Lower lobe of right lung (tissue), 2 donors: ENCODE measurements at regions not wholly inside any gene's neighbourhood (a gene's known extent, or its start where the extent isn't known, plus 50 kb on each side); places are given as distances from the start of the nearest gene placed in this dataset.

Source experiments
- ATAC-seq, 2 donors: fragments of 200-7000 bp; cut with Tn5 transposase; one replicate each; pipeline ENCODE4 v1.9.1; 2020 to 2022; ENCODE audit warnings: mild to moderate bottlenecking in 2 of 2, moderate library complexity in 2 of 2
- DNase-seq: peaks from one replicate; pipeline ENCODE4 v3.0.0-alpha.2; 2020
- H3K27ac ChIP-seq: fragments of 200-600 bp; one replicate; pipeline ENCODE4 v1.8.0; 2022
- H3K27me3 ChIP-seq: fragments of 200-600 bp; one replicate; pipeline ENCODE4 v1.8.0; 2022; ENCODE audit warnings: low read depth
- H3K36me3 ChIP-seq: fragments of 200-600 bp; one replicate; pipeline ENCODE4 v1.8.0; 2022; ENCODE audit warnings: mild to moderate bottlenecking
- H3K4me1 ChIP-seq: fragments of 200-600 bp; one replicate; pipeline ENCODE4 v1.8.0; 2022
- H3K4me3 ChIP-seq: fragments of 200-600 bp; one replicate; pipeline ENCODE4 v1.8.0; 2022; ENCODE audit warnings: mild to moderate bottlenecking
- H3K9me3 ChIP-seq: fragments of 200-600 bp; one replicate; pipeline ENCODE4 v1.8.0; 2022
- intact Hi-C: fragments of 100-400 bp; cut with DNase I; formaldehyde crosslinking; loops from one replicate; pipeline ENCODE4 v1.11.0; 2022
- TF ChIP-seq, protein P1 (sequence below): fragments of 200-600 bp; IDR thresholded peaks from one replicate; pipeline ENCODE4 v1.8.0; 2022; ENCODE audit warnings: antibody characterized with exemption, mild to moderate bottlenecking
- donor health status: DM: no; HTN: yes; CAD: no; lungs with severe emphysema.

DNA sequence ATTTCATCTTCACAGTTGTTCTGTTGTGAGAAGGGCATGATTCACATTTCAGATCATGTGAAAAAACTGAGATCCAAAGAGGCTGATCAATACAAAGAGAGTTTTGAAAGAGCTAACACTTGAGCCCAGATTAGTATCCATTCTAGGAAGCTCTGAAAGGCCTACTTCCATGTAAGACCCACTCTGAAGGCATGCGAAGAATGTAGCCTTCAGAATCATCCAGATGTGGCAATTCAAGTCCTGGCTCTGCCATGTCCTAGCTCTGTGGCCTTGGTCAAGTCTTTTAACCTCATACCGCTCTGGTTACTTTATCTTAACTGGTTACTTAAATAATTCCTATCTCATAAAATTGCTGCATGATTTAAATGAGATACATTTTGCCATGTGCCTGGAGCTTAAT lies 111.1 kb downstream of the FZD1 start:
- Histone ChIP-seq H3K36me3 (no peaks in the 10 kb centered on the region), H3K4me1 (no peaks in the 10 kb centered on the region), H3K27ac (no peak overlapping the region), H3K9me3 (no peaks in the 10 kb centered on the region), H3K27me3 (no peaks in the 10 kb centered on the region), H3K4me3 (no peak overlapping the region)
- TF ChIP-seq, protein P1, sequence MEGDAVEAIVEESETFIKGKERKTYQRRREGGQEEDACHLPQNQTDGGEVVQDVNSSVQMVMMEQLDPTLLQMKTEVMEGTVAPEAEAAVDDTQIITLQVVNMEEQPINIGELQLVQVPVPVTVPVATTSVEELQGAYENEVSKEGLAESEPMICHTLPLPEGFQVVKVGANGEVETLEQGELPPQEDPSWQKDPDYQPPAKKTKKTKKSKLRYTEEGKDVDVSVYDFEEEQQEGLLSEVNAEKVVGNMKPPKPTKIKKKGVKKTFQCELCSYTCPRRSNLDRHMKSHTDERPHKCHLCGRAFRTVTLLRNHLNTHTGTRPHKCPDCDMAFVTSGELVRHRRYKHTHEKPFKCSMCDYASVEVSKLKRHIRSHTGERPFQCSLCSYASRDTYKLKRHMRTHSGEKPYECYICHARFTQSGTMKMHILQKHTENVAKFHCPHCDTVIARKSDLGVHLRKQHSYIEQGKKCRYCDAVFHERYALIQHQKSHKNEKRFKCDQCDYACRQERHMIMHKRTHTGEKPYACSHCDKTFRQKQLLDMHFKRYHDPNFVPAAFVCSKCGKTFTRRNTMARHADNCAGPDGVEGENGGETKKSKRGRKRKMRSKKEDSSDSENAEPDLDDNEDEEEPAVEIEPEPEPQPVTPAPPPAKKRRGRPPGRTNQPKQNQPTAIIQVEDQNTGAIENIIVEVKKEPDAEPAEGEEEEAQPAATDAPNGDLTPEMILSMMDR: no peak
- no peak for ATAC-seq
- DNase-seq: no peak
- intact Hi-C loops: no loop called here

- DNase-seq: no peak
- no peak for ATAC-seq
- intact Hi-C loops: no loop called here
Observed at GRCh38 chr7:91378131-91378530, 113.9 kb downstream of the FZD1 start.

GRCh38 chr7:91379236-91379635 lies 115.0 kb downstream of the FZD1 start:
- DNase-seq (no peak), ATAC-seq (no peak)
- H3K4me1 ChIP-seq: no peaks in the 10 kb centered on the region
- H3K27ac ChIP-seq: no peak overlapping the region
- TF ChIP-seq, protein P1: no peak
- H3K4me3 ChIP-seq: no peak overlapping the region
- H3K36me3 ChIP-seq: no peaks in the 10 kb centered on the region
- H3K9me3 ChIP-seq: no peaks in the 10 kb centered on the region
- no peaks in the 10 kb centered on the region for H3K27me3 ChIP-seq
- intact Hi-C loops: no loop called here

More at GRCh38 chr7:91378131-91378530, 113.9 kb downstream of the FZD1 start:
- TF ChIP-seq, protein P1: no peak
- Histone ChIP-seq H3K9me3 (no peaks in the 10 kb centered on the region), H3K36me3 (no peaks in the 10 kb centered on the region), H3K4me1 (no peaks in the 10 kb centered on the region), H3K27me3 (no peaks in the 10 kb centered on the region), H3K4me3 (no peak overlapping the region), H3K27ac (no peak overlapping the region)

DNA sequence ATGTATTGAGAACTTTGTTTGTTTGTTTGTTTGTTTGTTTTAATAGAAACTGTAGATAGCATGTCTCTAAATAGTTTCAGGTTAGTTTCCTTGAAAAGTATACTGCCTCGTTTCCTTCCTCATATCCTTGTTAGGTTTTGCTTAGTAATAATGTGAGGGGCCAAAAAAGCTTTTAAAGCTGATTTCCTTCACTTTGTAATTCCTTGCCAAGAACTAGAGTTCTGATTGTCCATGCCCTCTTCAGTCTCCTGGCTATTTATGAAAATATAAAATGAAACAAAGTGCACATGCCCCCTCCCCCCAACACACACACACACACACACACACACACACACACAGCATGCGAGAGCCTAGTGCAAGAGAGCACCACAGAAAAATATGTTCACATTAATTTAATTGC lies 115.8 kb downstream of the FZD1 start:
- ATAC-seq: no peak
- intact Hi-C loops: no loop called here
- Histone ChIP-seq H3K36me3 (no peaks in the 10 kb centered on the region), H3K27me3 (no peaks in the 10 kb centered on the region), H3K4me3 (no peak overlapping the region), H3K27ac (no peak overlapping the region), H3K4me1 (no peaks in the 10 kb centered on the region), H3K9me3 (no peaks in the 10 kb centered on the region)
- DNase-seq: no peak
- TF ChIP-seq, protein P1: no peak

DNA sequence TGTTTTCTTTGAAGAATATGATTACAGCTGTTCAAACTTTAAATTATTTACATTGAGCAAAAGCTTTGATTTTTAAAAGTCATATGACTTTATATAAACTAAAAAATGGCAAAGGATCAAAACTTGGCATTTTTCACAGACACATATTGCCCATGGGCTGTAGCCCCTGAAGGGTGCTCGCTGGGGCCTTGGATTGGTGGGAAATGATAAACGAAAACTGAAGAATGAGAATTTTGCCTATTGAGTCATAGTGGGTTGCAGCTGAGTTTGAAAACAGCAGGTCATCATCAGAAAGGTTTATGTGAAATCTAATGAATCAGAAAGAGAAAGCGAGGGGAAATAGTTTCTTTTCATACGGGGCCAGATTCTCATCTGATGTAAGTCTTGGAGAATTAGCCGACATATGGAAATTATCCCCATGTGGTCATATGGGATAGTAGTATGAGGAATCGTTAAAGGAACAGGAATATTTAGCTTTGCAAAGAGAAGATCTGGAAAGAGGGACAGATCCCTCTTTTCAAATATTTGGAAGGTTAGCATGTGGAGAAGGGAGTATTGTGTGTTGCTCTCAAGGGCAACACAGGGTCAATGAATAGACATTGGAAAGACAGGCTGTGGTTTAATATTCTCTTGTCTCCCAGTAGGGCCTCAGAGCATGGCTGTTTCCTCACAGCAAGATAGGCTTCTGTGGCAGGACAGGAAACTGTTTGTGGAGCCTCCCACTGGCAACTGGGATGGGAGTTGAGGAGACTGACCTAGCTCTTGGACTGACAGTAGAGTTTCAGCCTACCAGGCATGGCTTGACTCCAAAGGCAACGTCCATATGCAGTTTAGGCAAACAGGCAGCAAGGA lies 119.0 kb downstream of the FZD1 start:
- intact Hi-C loops: no loop called here

More for the DNA sequence above, 119.0 kb downstream of the FZD1 start:
- TF ChIP-seq, protein P1: no peak
- Histone ChIP-seq H3K4me1 (no peaks in the 10 kb centered on the region), H3K27me3 (no peaks in the 10 kb centered on the region), H3K27ac (no peak overlapping the region), H3K4me3 (no peak overlapping the region), H3K36me3 (no peaks in the 10 kb centered on the region), H3K9me3 (no peaks in the 10 kb centered on the region)
- DNase-seq (no peak), ATAC-seq (no peak)
